ENCODE measurements at regions not wholly inside any gene's neighbourhood (a gene's known extent, or its start where the extent isn't known, plus 50 kb on each side); places are given as distances from the start of the nearest gene placed in this dataset.

GRCh38 chr6:168227840-168228239 is 91.7 kb downstream of the DACT2 start:
- H4K91ac ChIP-seq (ENCODE audit: insufficient read length, low read depth, low read length): no peak overlapping the region
- peaks cover 7% of the 10 kb centered on the region; the same call in 1 of the 2 replicates for H3K4me1 ChIP-seq (ENCODE audit: insufficient read depth, low read length)
- H3K36me3 Mint-ChIP-seq (ENCODE audit: insufficient read depth in 1 of 3, low read depth in 3 of 3): no peaks in the 10 kb centered on the region
- H3K4me2 ChIP-seq (ENCODE audit: insufficient read depth, insufficient read length, low read length): no peak overlapping the region
- H3K18ac ChIP-seq (ENCODE audit: insufficient read length, low read depth, low read length): no peak overlapping the region
- H3K27me3 Mint-ChIP-seq (ENCODE audit: low read depth): peaks cover 3% of the 10 kb centered on the region; the same call in 1 of the 2 replicates
- H4K5ac ChIP-seq (ENCODE audit: insufficient read length, low read depth, low read length): no peak overlapping the region
- DNase-seq: no peak
- no peak overlapping the region for H2AFZ ChIP-seq (ENCODE audit: low read length)
- no peak overlapping the region for H3T11ph ChIP-seq (ENCODE audit: low read length)
- no peak for TF ChIP-seq CTCF (conservative IDR thresholded peaks at IDR 0.05)
- H3K4me3 Mint-ChIP-seq: no peak overlapping the region
- WGBS (ENCODE audit: extremely low coverage, insufficient read length, low lambda C conversion rate): no CpG with 5 or more reads among the region's 15 CpGs
- no peaks in the 10 kb centered on the region for H3K79me2 ChIP-seq (ENCODE audit: insufficient read depth, low read length)
- no peaks in the 10 kb centered on the region for H4K20me1 ChIP-seq (ENCODE audit: control insufficient read depth, insufficient read depth, insufficient read length)
- no peak overlapping the region for H2BK12ac ChIP-seq (ENCODE audit: insufficient read length, low read depth, low read length)
- H3K14ac ChIP-seq (ENCODE audit: insufficient read depth, low read length): 0 out of 2 replicates have a peak overlapping the region, but pooled peaks have one; percentile 16
- H3K79me1 ChIP-seq (ENCODE audit: insufficient read depth, low read depth, low read length, poor library complexity, severe bottlenecking): no peaks in the 10 kb centered on the region
- no peak overlapping the region for H2BK15ac ChIP-seq (ENCODE audit: low read depth, low read length)
- H2BK20ac ChIP-seq (ENCODE audit: low read depth, low read length, poor library complexity, severe bottlenecking): no peak overlapping the region
- no peak overlapping the region for H4K8ac ChIP-seq (replicated peaks; ENCODE audit: insufficient read length, low read depth, low read length)
- H3K27ac ChIP-seq (ENCODE audit: insufficient read length, low read depth, low read length): no peak overlapping the region
- no peak overlapping the region for H3K27ac Mint-ChIP-seq
- no peak overlapping the region for H3K9ac ChIP-seq (ENCODE audit: extremely low read depth, insufficient read length, low read length)
- no peak overlapping the region for H2AK5ac ChIP-seq (ENCODE audit: insufficient read length, low read length)
- H3K4ac ChIP-seq (ENCODE audit: low read depth, low read length): no peak overlapping the region
- H3K23ac ChIP-seq (ENCODE audit: insufficient read length, low read depth, low read length): no peak overlapping the region
- no peak overlapping the region for H3K56ac ChIP-seq (ENCODE audit: insufficient read length, low read depth, low read length)
- no peaks in the 10 kb centered on the region for H3K27me3 ChIP-seq (ENCODE audit: insufficient read depth, low read length)
- H3K4me1 Mint-ChIP-seq: peaks cover 26 to 45% of the 10 kb centered on the region in 2 experiments
- no peaks in the 10 kb centered on the region for H3K9me3 Mint-ChIP-seq
- no peaks in the 10 kb centered on the region for H3K9me3 ChIP-seq (ENCODE audit: control insufficient read depth, low read depth, low read length)
- H3K23me2 ChIP-seq (ENCODE audit: insufficient read length, low read depth, low read length, poor library complexity, severe bottlenecking): no peaks in the 10 kb centered on the region
- H2BK120ac ChIP-seq (ENCODE audit: low read depth, low read length, poor library complexity, severe bottlenecking): no peak overlapping the region
- H2BK5ac ChIP-seq (ENCODE audit: insufficient read length, low read length): no peak overlapping the region
